ENCODE measurements at regions not wholly inside any gene's neighbourhood (a gene's known extent, or its start where the extent isn't known, plus 50 kb on each side); places are given as distances from the start of the nearest gene placed in this dataset.
"Not testable (repeated sequence)": the region's sequence is repeated elsewhere in the genome, so short reads cannot be mapped to it uniquely, and the experiment has no call there.

- no peak for DNase-seq
Observed at GRCh38 chr12:24356240-24356804, 406.9 kb upstream of the SOX5 start.

- DNase-seq: no peak
Observed at GRCh38 chr12:24352363-24352762, 402.9 kb upstream of the SOX5 start.

- no peak for DNase-seq
Observed at GRCh38 chr12:24349051-24349799, 399.8 kb upstream of the SOX5 start.

GRCh38 chr12:24348180-24348579 is 398.7 kb upstream of the SOX5 start:
- not testable (repeated sequence) for DNase-seq

GRCh38 chr12:24328261-24328660 is 378.8 kb upstream of the SOX5 start:
- DNase-seq: no peak

- DNase-seq: no peak
Observed at GRCh38 chr12:24325331-24325730, 375.9 kb upstream of the SOX5 start.

- DNase-seq: no peak
Observed at GRCh38 chr12:24307716-24308335, 358.4 kb upstream of the SOX5 start.

- DNase-seq: no peak
Observed at GRCh38 chr12:24307153-24307552, 357.7 kb upstream of the SOX5 start.

GRCh38 chr12:24306001-24306400 is 356.5 kb upstream of the SOX5 start:
- DNase-seq: no peak

- no peak for DNase-seq
Observed at GRCh38 chr12:24304285-24304684, 354.8 kb upstream of the SOX5 start.

- DNase-seq: no peak
Observed at GRCh38 chr12:24302708-24303107, 353.2 kb upstream of the SOX5 start.

GRCh38 chr12:24297516-24297915 is 348.0 kb upstream of the SOX5 start:
- no peak for DNase-seq

GRCh38 chr12:24293549-24293948 is 344.1 kb upstream of the SOX5 start:
- DNase-seq: no peak

- DNase-seq: no peak
Observed at GRCh38 chr12:24287963-24288362, 338.5 kb upstream of the SOX5 start.

- DNase-seq: no peak
Observed at GRCh38 chr12:24285448-24285847, 336.0 kb upstream of the SOX5 start.

- DNase-seq: no peak
Observed at GRCh38 chr12:24281341-24281740, 331.9 kb upstream of the SOX5 start.

- no peak for DNase-seq
Observed at GRCh38 chr12:24280056-24280842, 330.8 kb upstream of the SOX5 start.

- no peak for DNase-seq
Observed at GRCh38 chr12:24278832-24279231, 329.4 kb upstream of the SOX5 start.

- DNase-seq: no peak
Observed at GRCh38 chr12:24270965-24271364, 321.5 kb upstream of the SOX5 start.

GRCh38 chr12:24270464-24270863 is 321.0 kb upstream of the SOX5 start:
- DNase-seq: no peak

GRCh38 chr12:24268663-24269186 is 319.3 kb upstream of the SOX5 start:
- no peak for DNase-seq

GRCh38 chr12:24266982-24267381 is 317.5 kb upstream of the SOX5 start:
- no peak for DNase-seq

GRCh38 chr12:24256684-24257083 is 307.2 kb upstream of the SOX5 start:
- no peak for DNase-seq

All from activated CD8-positive, alpha-beta memory T cell treated with anti-CD3 and anti-CD28 coated beads, Interleukin-2, amount 50 U/mL, for 4 hours (primary cell).